WTC11 (cell line): ENCODE measurements at regions not wholly inside any gene's neighbourhood (a gene's known extent, or its start where the extent isn't known, plus 50 kb on each side); places are given as distances from the start of the nearest gene placed in this dataset.

Experiments
- ATAC-seq: fragments of 200-7000 bp; cut with Tn5 transposase; 2 replicates; pipeline ENCODE4 v1.10.0; 2021; ENCODE audit warnings: mild to moderate bottlenecking, moderate library complexity
- CTCF ChIA-PET: fragments of 300-600 bp; sonication (Branson Sonifier 250); formaldehyde crosslinking; loops from one replicate; lab custom pipeline; 2021; ENCODE audit warnings: antibody characterized with exemption; lab: Charles Lee
- POLR2A ChIA-PET: fragments of 350-600 bp; sonication (Branson Sonifier 250); formaldehyde crosslinking; loops from one replicate; lab custom pipeline; 2021; ENCODE audit warnings: antibody characterized with exemption; lab: Charles Lee
- DNase-seq: peaks from one replicate; pipeline ENCODE4 v3.0.0; 2021; ENCODE audit warnings: low spot score
- H3K27ac Mint-ChIP-seq: 2 replicates; pipeline ENCODE4 v1.8.0; 2021; ENCODE audit warnings: mixed read lengths
- H3K27me3 Mint-ChIP-seq: 2 replicates; pipeline ENCODE4 v1.8.0; 2021; ENCODE audit warnings: low read depth, mild to moderate bottlenecking, moderate library complexity, mixed read lengths
- H3K36me3 Mint-ChIP-seq: 2 replicates; pipeline ENCODE4 v1.8.0; 2021; ENCODE audit warnings: mixed read lengths
- H3K4me1 Mint-ChIP-seq: 2 replicates; pipeline ENCODE4 v1.8.0; 2022; ENCODE audit warnings: mixed read lengths
- H3K4me3 Mint-ChIP-seq: 2 replicates; pipeline ENCODE4 v1.8.0; 2021; ENCODE audit warnings: mild to moderate bottlenecking, moderate library complexity, mixed read lengths
- H3K9me3 Mint-ChIP-seq: 2 replicates; pipeline ENCODE4 v1.8.0; 2021; ENCODE audit warnings: mixed read lengths
- CBFB ChIP-seq: sonication (generic); formaldehyde crosslinking; IDR thresholded peaks from 2 replicates; pipeline ENCODE4 v1.8.1; 2022; ENCODE audit warnings: mild to moderate bottlenecking, low read depth, missing genetic modification reagents
- CREB1 ChIP-seq: sonication (generic); formaldehyde crosslinking; IDR thresholded peaks from 2 replicates; pipeline ENCODE4 v1.8.0; 2023; ENCODE audit warnings: mild to moderate bottlenecking, missing genetic modification reagents
- CREM ChIP-seq: sonication (generic); formaldehyde crosslinking; IDR thresholded peaks from 2 replicates; pipeline ENCODE4 v1.8.1; 2022; ENCODE audit warnings: mild to moderate bottlenecking, missing genetic modification reagents, moderate library complexity
- GRHL2 ChIP-seq: fragments of 250-450 bp; sonication (Bioruptor Pico); IDR thresholded peaks from 2 replicates; pipeline ENCODE4 v1.8.0; 2022; ENCODE audit warnings: mild to moderate bottlenecking, moderate library complexity; ENCODE audit not compliant: insufficient replicate concordance, severe bottlenecking
- NR3C1 ChIP-seq: sonication (generic); formaldehyde crosslinking; conservative IDR thresholded peaks from 2 replicates; pipeline ENCODE4 v1.8.1; 2023; ENCODE audit warnings: low read depth, mild to moderate bottlenecking, missing genetic modification reagents
- PRRX2 ChIP-seq: fragments of 250-450 bp; sonication (Bioruptor Pico); IDR thresholded peaks from 2 replicates; pipeline ENCODE4 v1.8.0; 2021; ENCODE audit warnings: mild to moderate bottlenecking
- RELA ChIP-seq: sonication (generic); formaldehyde crosslinking; IDR thresholded peaks from 2 replicates; pipeline ENCODE4 v1.8.1; 2022; ENCODE audit warnings: missing genetic modification reagents, mild to moderate bottlenecking, borderline replicate concordance
- RORB ChIP-seq: fragments of 250-450 bp; sonication (Bioruptor Pico); IDR thresholded peaks from 2 replicates; pipeline ENCODE4 v1.9.0; 2021; ENCODE audit warnings: mild to moderate bottlenecking
- SP1 ChIP-seq: sonication (generic); formaldehyde crosslinking; conservative IDR thresholded peaks from 2 replicates; pipeline ENCODE4 v1.8.1; 2022; ENCODE audit warnings: missing genetic modification reagents
- TCF7 ChIP-seq: sonication (generic); formaldehyde crosslinking; IDR thresholded peaks from 2 replicates; pipeline ENCODE4 v1.8.0; 2022; ENCODE audit warnings: mild to moderate bottlenecking, low read depth, missing genetic modification reagents, moderate library complexity
- TEAD1 ChIP-seq: sonication (generic); formaldehyde crosslinking; IDR thresholded peaks from 2 replicates; pipeline ENCODE4 v1.8.0; 2022; ENCODE audit warnings: mild to moderate bottlenecking, missing genetic modification reagents
- TEAD4 ChIP-seq: sonication (generic); formaldehyde crosslinking; IDR thresholded peaks from 2 replicates; pipeline ENCODE4 v1.8.0; 2022; ENCODE audit warnings: mild to moderate bottlenecking, missing genetic modification reagents
- ZBTB21 ChIP-seq: sonication (generic); formaldehyde crosslinking; IDR thresholded peaks from 2 replicates; pipeline ENCODE4 v1.8.1; 2023; ENCODE audit warnings: mild to moderate bottlenecking, missing genetic modification reagents, borderline replicate concordance
- ZNF138 ChIP-seq: sonication (generic); formaldehyde crosslinking; conservative IDR thresholded peaks from 2 replicates; pipeline ENCODE4 v1.8.1; 2022; ENCODE audit warnings: mild to moderate bottlenecking, moderate library complexity, missing genetic modification reagents
- ZNF416 ChIP-seq: fragments of 250-450 bp; sonication (Bioruptor Pico); IDR thresholded peaks from 2 replicates; pipeline ENCODE4 v1.9.0; 2021; ENCODE audit warnings: mild to moderate bottlenecking, inconsistent platforms
- ZNF423 ChIP-seq: fragments of 250-450 bp; sonication (Bioruptor Pico); IDR thresholded peaks from 2 replicates; pipeline ENCODE4 v2.1.2; 2022; ENCODE audit warnings: mild to moderate bottlenecking, moderate library complexity
- TF ChIP-seq, protein P1 (sequence below): sonication (generic); formaldehyde crosslinking; IDR thresholded peaks from 2 replicates; pipeline ENCODE4 v1.8.1; 2022; ENCODE audit warnings: missing genetic modification reagents, borderline replicate concordance
- TF ChIP-seq, protein P2 (sequence below): fragments of 250-450 bp; sonication (Bioruptor Pico); IDR thresholded peaks from 2 replicates; pipeline ENCODE4 v1.8.0; 2021; ENCODE audit warnings: mild to moderate bottlenecking
- TF ChIP-seq, protein P3 (sequence below): sonication (generic); formaldehyde crosslinking; IDR thresholded peaks from 2 replicates; pipeline ENCODE4 v1.8.1; 2022; ENCODE audit warnings: mild to moderate bottlenecking, missing genetic modification reagents, moderate library complexity, borderline replicate concordance
- TF ChIP-seq, protein P4 (sequence below): sonication (generic); formaldehyde crosslinking; IDR thresholded peaks from 2 replicates; pipeline ENCODE4 v1.8.1; 2023; ENCODE audit warnings: mild to moderate bottlenecking, missing genetic modification reagents
- TF ChIP-seq, protein P5 (sequence below): sonication (generic); formaldehyde crosslinking; IDR thresholded peaks from 2 replicates; pipeline ENCODE4 v1.8.1; 2023; ENCODE audit warnings: mild to moderate bottlenecking, missing genetic modification reagents, moderate library complexity
- TF ChIP-seq, protein P6 (sequence below): fragments of 250-450 bp; sonication (Bioruptor Pico); IDR thresholded peaks from 2 replicates; pipeline ENCODE4 v1.9.0; 2021; ENCODE audit warnings: mild to moderate bottlenecking
- TF ChIP-seq, protein P7 (sequence below): sonication (generic); formaldehyde crosslinking; conservative IDR thresholded peaks from 2 replicates; pipeline ENCODE4 v1.8.1; 2022; ENCODE audit warnings: mild to moderate bottlenecking, missing genetic modification reagents

DNA sequence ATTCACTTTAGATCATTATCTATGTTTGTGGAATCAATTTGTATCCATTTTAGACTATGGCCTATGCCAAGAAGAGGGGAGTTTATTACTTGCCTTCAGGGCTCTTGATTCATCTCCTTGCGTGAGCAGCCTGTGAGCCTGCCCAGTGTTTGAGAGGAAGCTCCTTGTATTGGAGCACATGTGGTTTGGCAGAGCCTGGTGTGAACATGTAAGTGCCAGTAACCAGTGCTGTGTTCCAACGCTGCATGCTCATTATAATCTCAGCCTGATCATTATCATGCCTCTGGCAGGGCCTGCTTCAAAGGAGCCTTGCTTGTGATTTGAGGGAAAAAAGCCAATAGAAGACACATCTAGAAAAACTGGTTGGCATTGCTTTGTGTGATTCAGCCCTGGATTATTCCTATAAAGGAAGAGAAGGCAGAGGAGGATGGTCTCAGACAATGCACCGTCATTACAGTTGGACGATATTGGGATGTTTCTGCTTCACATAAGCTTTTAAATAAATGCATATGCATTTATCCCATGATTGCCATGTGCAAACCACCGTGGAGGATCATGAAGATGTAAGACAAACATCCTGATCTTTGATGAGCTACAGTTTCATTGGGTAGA lies 203.4 kb upstream of the AHR start (continued):
- TF ChIP-seq, protein P1, sequence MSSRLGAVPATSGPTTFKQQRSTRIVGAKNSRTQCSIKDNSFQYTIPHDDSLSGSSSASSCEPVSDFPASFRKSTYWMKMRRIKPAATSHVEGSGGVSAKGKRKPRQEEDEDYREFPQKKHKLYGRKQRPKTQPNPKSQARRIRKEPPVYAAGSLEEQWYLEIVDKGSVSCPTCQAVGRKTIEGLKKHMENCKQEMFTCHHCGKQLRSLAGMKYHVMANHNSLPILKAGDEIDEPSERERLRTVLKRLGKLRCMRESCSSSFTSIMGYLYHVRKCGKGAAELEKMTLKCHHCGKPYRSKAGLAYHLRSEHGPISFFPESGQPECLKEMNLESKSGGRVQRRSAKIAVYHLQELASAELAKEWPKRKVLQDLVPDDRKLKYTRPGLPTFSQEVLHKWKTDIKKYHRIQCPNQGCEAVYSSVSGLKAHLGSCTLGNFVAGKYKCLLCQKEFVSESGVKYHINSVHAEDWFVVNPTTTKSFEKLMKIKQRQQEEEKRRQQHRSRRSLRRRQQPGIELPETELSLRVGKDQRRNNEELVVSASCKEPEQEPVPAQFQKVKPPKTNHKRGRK (CRISPR knock-in tag): no peak
- no peak for TF ChIP-seq ZNF416
- TF ChIP-seq PRRX2 (CRISPR knock-in tag): no peak
- TF ChIP-seq CREM: no peak
- TF ChIP-seq, protein P2, sequence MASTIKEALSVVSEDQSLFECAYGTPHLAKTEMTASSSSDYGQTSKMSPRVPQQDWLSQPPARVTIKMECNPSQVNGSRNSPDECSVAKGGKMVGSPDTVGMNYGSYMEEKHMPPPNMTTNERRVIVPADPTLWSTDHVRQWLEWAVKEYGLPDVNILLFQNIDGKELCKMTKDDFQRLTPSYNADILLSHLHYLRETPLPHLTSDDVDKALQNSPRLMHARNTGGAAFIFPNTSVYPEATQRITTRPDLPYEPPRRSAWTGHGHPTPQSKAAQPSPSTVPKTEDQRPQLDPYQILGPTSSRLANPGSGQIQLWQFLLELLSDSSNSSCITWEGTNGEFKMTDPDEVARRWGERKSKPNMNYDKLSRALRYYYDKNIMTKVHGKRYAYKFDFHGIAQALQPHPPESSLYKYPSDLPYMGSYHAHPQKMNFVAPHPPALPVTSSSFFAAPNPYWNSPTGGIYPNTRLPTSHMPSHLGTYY (CRISPR knock-in tag): no peak

DNA sequence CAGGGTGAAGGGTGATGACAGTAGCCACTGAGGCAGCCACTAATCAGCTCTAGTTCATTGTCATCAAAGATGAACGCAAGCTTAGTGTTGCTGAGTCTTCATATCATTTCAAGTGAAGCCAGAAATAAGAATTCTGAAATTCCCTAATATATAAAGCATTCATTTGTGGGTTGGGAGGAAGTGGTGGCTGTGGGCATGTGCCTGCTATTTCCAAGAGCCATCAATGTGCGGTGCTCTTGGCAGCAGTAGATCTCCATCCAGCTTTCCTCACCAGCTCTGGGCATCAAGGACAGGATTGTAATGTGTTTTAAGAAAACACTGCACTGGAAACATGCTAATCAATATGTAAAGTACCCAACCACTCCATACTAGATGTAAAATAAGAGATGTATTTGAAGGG lies 202.5 kb upstream of the AHR start:
- DNase-seq: no peak
- CTCF ChIA-PET: interaction anchor here (0.6 kb wide), 1 partner anchor 113 kb away, joined by 3 read pairs; no protein-coding TSS in a partner anchor
- H3K27ac Mint-ChIP-seq: no peak overlapping the region
- POLR2A ChIA-PET: no interaction called here
- no peaks in the 10 kb centered on the region for H3K27me3 Mint-ChIP-seq
- TF ChIP-seq, protein P3, sequence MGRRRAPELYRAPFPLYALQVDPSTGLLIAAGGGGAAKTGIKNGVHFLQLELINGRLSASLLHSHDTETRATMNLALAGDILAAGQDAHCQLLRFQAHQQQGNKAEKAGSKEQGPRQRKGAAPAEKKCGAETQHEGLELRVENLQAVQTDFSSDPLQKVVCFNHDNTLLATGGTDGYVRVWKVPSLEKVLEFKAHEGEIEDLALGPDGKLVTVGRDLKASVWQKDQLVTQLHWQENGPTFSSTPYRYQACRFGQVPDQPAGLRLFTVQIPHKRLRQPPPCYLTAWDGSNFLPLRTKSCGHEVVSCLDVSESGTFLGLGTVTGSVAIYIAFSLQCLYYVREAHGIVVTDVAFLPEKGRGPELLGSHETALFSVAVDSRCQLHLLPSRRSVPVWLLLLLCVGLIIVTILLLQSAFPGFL: no peak
- TF ChIP-seq CREB1: no peak
- TF ChIP-seq, protein P4, sequence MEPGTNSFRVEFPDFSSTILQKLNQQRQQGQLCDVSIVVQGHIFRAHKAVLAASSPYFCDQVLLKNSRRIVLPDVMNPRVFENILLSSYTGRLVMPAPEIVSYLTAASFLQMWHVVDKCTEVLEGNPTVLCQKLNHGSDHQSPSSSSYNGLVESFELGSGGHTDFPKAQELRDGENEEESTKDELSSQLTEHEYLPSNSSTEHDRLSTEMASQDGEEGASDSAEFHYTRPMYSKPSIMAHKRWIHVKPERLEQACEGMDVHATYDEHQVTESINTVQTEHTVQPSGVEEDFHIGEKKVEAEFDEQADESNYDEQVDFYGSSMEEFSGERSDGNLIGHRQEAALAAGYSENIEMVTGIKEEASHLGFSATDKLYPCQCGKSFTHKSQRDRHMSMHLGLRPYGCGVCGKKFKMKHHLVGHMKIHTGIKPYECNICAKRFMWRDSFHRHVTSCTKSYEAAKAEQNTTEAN (CRISPR knock-in tag): no peak
- TF ChIP-seq TEAD4: no peak
- TF ChIP-seq RORB (CRISPR knock-in tag): no peak
- no peak for TF ChIP-seq TCF7
- no peak for TF ChIP-seq SP1 (CRISPR knock-in tag)
- TF ChIP-seq, protein P5, sequence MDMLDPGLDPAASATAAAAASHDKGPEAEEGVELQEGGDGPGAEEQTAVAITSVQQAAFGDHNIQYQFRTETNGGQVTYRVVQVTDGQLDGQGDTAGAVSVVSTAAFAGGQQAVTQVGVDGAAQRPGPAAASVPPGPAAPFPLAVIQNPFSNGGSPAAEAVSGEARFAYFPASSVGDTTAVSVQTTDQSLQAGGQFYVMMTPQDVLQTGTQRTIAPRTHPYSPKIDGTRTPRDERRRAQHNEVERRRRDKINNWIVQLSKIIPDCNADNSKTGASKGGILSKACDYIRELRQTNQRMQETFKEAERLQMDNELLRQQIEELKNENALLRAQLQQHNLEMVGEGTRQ (CRISPR knock-in tag): no peak
- no peak for TF ChIP-seq CBFB
- TF ChIP-seq, protein P6, sequence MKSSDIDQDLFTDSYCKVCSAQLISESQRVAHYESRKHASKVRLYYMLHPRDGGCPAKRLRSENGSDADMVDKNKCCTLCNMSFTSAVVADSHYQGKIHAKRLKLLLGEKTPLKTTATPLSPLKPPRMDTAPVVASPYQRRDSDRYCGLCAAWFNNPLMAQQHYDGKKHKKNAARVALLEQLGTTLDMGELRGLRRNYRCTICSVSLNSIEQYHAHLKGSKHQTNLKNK (CRISPR knock-in tag): no peak
- TF ChIP-seq CREM: no peak
- TF ChIP-seq, protein P7, sequence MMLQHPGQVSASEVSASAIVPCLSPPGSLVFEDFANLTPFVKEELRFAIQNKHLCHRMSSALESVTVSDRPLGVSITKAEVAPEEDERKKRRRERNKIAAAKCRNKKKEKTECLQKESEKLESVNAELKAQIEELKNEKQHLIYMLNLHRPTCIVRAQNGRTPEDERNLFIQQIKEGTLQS: no peak
- TF ChIP-seq TEAD1 (CRISPR knock-in tag): no peak
- TF ChIP-seq ZNF138 (CRISPR knock-in tag): no peak
- no peak for TF ChIP-seq GRHL2 (CRISPR knock-in tag)
- TF ChIP-seq ZBTB21 (CRISPR knock-in tag): no peak
- TF ChIP-seq NR3C1: no peak
- TF ChIP-seq RELA (CRISPR knock-in tag): no peak
- TF ChIP-seq ZNF423: no peak
- H3K9me3 Mint-ChIP-seq: no peaks in the 10 kb centered on the region; the same call in 1 of the 2 replicates
- no peaks in the 10 kb centered on the region for H3K36me3 Mint-ChIP-seq
- ATAC-seq: no peak
- H3K4me3 Mint-ChIP-seq: no peak overlapping the region
- peaks cover 24% of the 10 kb centered on the region for H3K4me1 Mint-ChIP-seq
